Sigmoid colon (tissue), 6 donors: ENCODE measurements at regions not wholly inside any gene's neighbourhood (a gene's known extent, or its start where the extent isn't known, plus 50 kb on each side); places are given as distances from the start of the nearest gene placed in this dataset.

ENCODE experiments used
- DNase-seq: peaks from one replicate; pipeline ENCODE4 v3.0.0-alpha.2; 2019
- H3K27ac ChIP-seq, 4 donors: fragments of 200-600 bp; sonication (generic); one replicate each; pipeline ENCODE4 v1.5.1; 2016 to 2019; ENCODE audit warnings: mild to moderate bottlenecking in 1 of 4
- H3K27me3 ChIP-seq, 3 donors: fragments of 200-600 bp; sonication (generic); one replicate each; pipeline ENCODE4 v1.5.1; 2019; ENCODE audit warnings: mild to moderate bottlenecking in 1 of 3
- H3K36me3 ChIP-seq, 4 donors: fragments of 200-600 bp; sonication (generic); one replicate each; pipeline ENCODE4 v1.5.1; 2016 to 2019
- H3K4me1 ChIP-seq, 4 donors: fragments of 200-600 bp; sonication (generic); one replicate each; pipeline ENCODE4 v1.5.1; 2017 to 2019
- H3K4me3 ChIP-seq, 4 donors: fragments of 200-600 bp; sonication (generic); one replicate each; pipeline ENCODE4 v1.5.1; 2017 to 2019; ENCODE audit warnings: mild to moderate bottlenecking in 2 of 4, moderate library complexity in 1 of 4
- H3K9me3 ChIP-seq, 4 donors: fragments of 200-600 bp in 3 of 4; sonication (generic) in 3 of 4; one replicate each; pipeline versions ENCODE4 v1.5.1 to v1.6.1; 2013 to 2019
- CTCF ChIP-seq, 4 experiments: fragments of 450-650 bp in 3 of 4; fragments of 200-600 bp in 1 of 4; IDR thresholded peaks; one replicate each; pipeline ENCODE4 v1.5.1; 2016 to 2019; ENCODE audit warnings: antibody characterized with exemption in 4 of 4, mild to moderate bottlenecking in 3 of 4, moderate library complexity in 2 of 4
- EP300 ChIP-seq, 4 donors: sonication (generic); formaldehyde crosslinking; IDR thresholded peaks; one replicate each; pipeline ENCODE4 v1.6.1; 2017; ENCODE audit warnings: antibody characterized with exemption in 4 of 4
- POLR2A ChIP-seq, 2 donors: fragments of 450-650 bp; IDR thresholded peaks; one replicate each; pipeline ENCODE4 v1.6.1; 2016; ENCODE audit warnings: antibody characterized with exemption in 2 of 2, mild to moderate bottlenecking in 2 of 2, moderate library complexity in 2 of 2
- POLR2AphosphoS5 ChIP-seq, 4 donors: sonication (generic); formaldehyde crosslinking; IDR thresholded peaks; one replicate each; pipeline ENCODE4 v1.6.1; 2017; ENCODE audit warnings: antibody characterized with exemption in 4 of 4
- WGBS, 2 donors: extraction: QIAGEN DNeasy Blood & Tissue Kit; methylation state at CpG; one replicate each; pipeline ENCODE4 v1.1.7; 2013; 5-methylcytosine and 5-hydroxymethylcytosine counted together
- intact Hi-C: fragments of 100-400 bp; cut with DNase I; formaldehyde crosslinking; loops from one replicate; pipeline ENCODE4 v1.15.1; 2023
- donor health status: healthy with polysubstance abuse.
- donor health status: healthy.

DNA sequence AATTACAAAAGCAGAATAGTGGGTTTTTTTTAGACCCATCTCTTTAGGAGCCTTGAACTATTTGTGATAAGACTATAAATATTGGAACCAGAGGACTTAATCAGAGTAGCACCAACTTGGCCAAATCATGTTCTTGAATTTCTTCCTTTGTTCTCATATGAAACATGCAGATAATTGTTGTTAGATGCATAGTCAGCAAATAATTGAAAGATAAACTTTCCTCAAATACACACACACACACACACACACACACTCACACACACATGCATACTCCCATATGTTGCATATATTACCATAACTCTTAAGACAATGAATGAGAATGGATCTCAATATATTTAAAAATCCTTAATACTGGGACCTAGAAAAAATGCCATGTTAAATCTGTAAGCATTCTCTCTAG lies 310.4 kb downstream of the KCNJ2 start:
- DNase-seq, result no peak
- Histone ChIP-seq H3K27ac (no peak overlapping the region), H3K4me1 (no peaks in the 10 kb centered on the region), H3K27me3 (no peaks in the 10 kb centered on the region), H3K9me3 (no peaks in the 10 kb centered on the region), H3K36me3 (no peaks in the 10 kb centered on the region), H3K4me3 (no peak overlapping the region)
- no peak for TF ChIP-seq POLR2AphosphoS5 (IDR thresholded peaks at IDR 0.05)
- TF ChIP-seq EP300 (IDR thresholded peaks at IDR 0.05), result no peak
- no peak for TF ChIP-seq CTCF (IDR thresholded peaks at IDR 0.05)
- no peak for TF ChIP-seq POLR2A (IDR thresholded peaks at IDR 0.05)
- intact Hi-C loops, result no loop called here

- WGBS, 2 donors, result 93 to 94% methylated on average over 3 of the region's 3 CpGs
- no peak overlapping the region for H3K4me3 ChIP-seq
- no peak for DNase-seq
- no peaks in the 10 kb centered on the region for H3K27me3 ChIP-seq
- H3K4me1 ChIP-seq, result no peaks in the 10 kb centered on the region
- intact Hi-C loops, result no loop called here
- TF ChIP-seq EP300 (IDR thresholded peaks at IDR 0.05) (no peak), CTCF (IDR thresholded peaks at IDR 0.05) (no peak), POLR2AphosphoS5 (IDR thresholded peaks at IDR 0.05) (no peak)
- no peaks in the 10 kb centered on the region for H3K36me3 ChIP-seq
- no peak overlapping the region for H3K27ac ChIP-seq
- no peaks in the 10 kb centered on the region for H3K9me3 ChIP-seq
Observed at GRCh38 chr17:70483624-70484023, 314.3 kb downstream of the KCNJ2 start.

GRCh38 chr17:70484050-70484449 lies 314.7 kb downstream of the KCNJ2 start:
- intact Hi-C loops, result no loop called here
- WGBS, 2 donors, result 90 to 91% methylated on average over 4 of the region's 4 CpGs
- H3K36me3 ChIP-seq, result no peaks in the 10 kb centered on the region
- H3K4me3 ChIP-seq, result no peak overlapping the region
- DNase-seq, result no peak
- H3K27me3 ChIP-seq, result no peaks in the 10 kb centered on the region
- no peak overlapping the region for H3K27ac ChIP-seq
- H3K4me1 ChIP-seq, result no peaks in the 10 kb centered on the region
- TF ChIP-seq EP300 (IDR thresholded peaks at IDR 0.05) (no peak), POLR2AphosphoS5 (IDR thresholded peaks at IDR 0.05) (no peak), POLR2A (IDR thresholded peaks at IDR 0.05) (no peak), CTCF (IDR thresholded peaks at IDR 0.05) (no peak)
- H3K9me3 ChIP-seq, result no peaks in the 10 kb centered on the region

- H3K36me3 ChIP-seq, result no peaks in the 10 kb centered on the region
- no peak for DNase-seq
- 93 to 98% methylated on average over 7 of the region's 7 CpGs for WGBS, 2 donors
- H3K4me1 ChIP-seq, result no peaks in the 10 kb centered on the region
- intact Hi-C loops, result no loop called here
- no peaks in the 10 kb centered on the region for H3K27me3 ChIP-seq
- no peaks in the 10 kb centered on the region for H3K9me3 ChIP-seq
- TF ChIP-seq EP300 (IDR thresholded peaks at IDR 0.05), result no peak
- TF ChIP-seq POLR2A (IDR thresholded peaks at IDR 0.05), result no peak
- no peak overlapping the region for H3K4me3 ChIP-seq
- H3K27ac ChIP-seq, result no peak overlapping the region
Observed at GRCh38 chr17:70484496-70484895, 315.2 kb downstream of the KCNJ2 start.

GRCh38 chr17:70492368-70492767 lies 323.0 kb downstream of the KCNJ2 start:
- 80 to 81% methylated on average over 2 of the region's 2 CpGs for WGBS, 2 donors
- no peaks in the 10 kb centered on the region for H3K9me3 ChIP-seq
- intact Hi-C loops, result no loop called here
- H3K27me3 ChIP-seq, result no peaks in the 10 kb centered on the region
- no peaks in the 10 kb centered on the region for H3K36me3 ChIP-seq
- no peaks in the 10 kb centered on the region for H3K4me1 ChIP-seq
- H3K4me3 ChIP-seq, result no peak overlapping the region
- no peak overlapping the region for H3K27ac ChIP-seq
- TF ChIP-seq EP300 (IDR thresholded peaks at IDR 0.05), result no peak
- no peak for TF ChIP-seq CTCF (IDR thresholded peaks at IDR 0.05)
- no peak for TF ChIP-seq POLR2A (IDR thresholded peaks at IDR 0.05)
- no peak for TF ChIP-seq POLR2AphosphoS5 (IDR thresholded peaks at IDR 0.05)
- DNase-seq, result no peak
